ENCODE measurements at regions not wholly inside any gene's neighbourhood (a gene's known extent, or its start where the extent isn't known, plus 50 kb on each side); places are given as distances from the start of the nearest gene placed in this dataset.
"Not testable (repeated sequence)": the region's sequence is repeated elsewhere in the genome, so short reads cannot be mapped to it uniquely, and the experiment has no call there.

- DNase-seq, result no peak
Observed at GRCh38 chr12:131494741-131495524, 216.0 kb upstream of the SFSWAP start.

DNA sequence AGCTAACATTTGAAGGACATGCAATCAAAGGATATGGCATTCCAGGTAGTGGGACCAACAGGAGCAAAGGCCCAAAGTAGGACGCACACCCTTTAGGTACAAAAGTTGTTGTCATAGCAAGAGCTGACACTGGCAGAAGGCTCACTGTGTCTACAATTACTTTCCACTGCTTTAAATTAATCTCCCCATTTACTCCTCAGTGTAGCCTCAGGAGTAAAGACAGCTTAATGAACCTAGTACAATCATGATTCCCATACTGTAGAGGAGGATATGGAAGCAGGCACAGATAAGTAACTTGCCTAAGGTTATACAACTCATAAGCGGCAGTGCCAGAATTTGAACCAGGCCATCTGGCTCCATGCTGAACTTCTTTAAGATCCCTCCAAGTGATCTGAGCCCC is 212.9 kb upstream of the SFSWAP start:
- no peak for DNase-seq

DNA sequence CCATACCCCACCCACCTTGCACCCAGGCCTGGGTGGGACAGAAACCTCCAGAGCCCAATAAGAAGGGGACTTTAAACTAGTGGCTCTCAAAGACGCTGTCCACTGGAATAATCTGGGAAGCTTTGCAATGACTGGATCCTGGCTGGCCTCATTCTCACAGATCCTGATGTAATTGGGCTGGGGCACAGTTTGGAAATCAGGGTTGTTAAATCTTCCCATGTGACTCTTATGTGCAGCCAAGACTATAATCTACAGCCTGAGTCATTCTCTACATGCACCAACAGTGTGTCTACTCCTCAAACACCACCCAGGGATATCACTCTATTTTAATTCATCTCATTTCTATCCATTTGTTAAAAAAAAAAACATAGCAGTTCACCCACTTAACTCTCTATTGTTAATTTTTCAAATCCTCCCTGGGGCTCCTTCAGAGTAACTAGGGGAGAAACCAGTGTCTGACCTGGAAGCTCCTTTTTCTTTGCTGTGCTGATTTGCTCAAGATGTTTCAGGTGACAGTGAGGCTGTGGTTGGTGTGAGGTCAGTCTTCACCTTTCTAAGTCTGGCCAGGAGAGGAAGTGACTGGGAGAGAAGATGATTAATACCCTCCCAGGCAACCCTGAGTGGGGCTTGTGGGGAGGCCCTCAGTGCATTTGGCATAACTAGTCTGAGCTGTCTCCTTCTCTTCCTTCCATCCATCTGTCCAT is 211.6 kb upstream of the SFSWAP start:
- no peak for DNase-seq

DNA sequence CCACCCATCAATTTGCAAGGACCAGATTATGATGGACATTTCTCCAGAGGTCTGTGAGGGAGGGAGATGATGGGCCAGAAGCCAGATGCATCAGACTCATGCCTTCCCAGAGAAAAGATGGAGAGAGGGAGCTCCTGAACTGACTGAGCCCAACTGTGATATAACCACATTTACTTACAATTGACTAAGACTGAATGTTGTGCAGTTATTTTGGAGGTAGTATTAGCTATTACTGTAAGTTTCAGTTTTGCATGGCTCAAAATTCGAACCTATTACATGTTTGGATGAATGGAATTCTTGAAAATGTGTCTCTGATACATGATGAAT is 211.1 kb upstream of the SFSWAP start:
- DNase-seq, result no peak

DNA sequence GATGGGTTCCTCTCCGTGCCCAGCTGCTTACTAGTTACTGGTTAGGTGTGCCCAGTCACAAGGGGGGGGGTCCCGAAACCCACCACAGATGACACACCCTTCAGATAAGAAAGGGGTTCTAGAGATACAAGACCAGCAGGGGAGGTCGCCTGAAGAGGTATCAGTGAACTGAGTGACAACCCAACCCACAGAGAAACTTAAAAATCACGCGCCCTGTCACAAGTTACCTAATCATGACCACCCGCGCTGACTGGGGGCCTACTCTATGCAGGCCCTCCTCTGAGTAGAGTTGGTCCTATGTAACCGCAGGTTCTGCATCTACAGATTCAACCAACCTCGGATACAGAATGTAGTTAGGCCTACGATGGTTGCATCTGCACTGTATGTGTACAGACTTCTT is 210.3 kb upstream of the SFSWAP start:
- DNase-seq, result no peak

DNA sequence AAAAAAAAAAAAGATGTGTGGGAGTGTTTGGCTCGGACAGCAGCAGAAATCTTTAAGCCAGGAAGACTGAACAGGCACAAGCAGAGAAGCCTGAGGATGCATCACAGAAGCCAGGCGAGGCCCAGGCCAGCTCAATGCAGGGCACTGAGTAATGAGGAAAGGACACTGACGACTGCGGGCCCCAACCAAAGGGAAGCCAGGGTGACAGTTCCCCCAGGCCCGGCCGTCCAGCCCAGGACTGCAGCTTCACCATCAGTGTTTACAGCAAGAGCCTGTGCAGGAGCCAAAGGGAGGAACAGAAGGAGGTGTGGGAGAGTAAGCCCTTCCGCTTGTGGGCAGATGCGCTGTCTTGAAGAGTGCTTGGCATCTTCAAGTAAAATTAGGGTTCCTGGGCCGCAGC is 205.3 kb upstream of the SFSWAP start:
- no peak for DNase-seq

DNA sequence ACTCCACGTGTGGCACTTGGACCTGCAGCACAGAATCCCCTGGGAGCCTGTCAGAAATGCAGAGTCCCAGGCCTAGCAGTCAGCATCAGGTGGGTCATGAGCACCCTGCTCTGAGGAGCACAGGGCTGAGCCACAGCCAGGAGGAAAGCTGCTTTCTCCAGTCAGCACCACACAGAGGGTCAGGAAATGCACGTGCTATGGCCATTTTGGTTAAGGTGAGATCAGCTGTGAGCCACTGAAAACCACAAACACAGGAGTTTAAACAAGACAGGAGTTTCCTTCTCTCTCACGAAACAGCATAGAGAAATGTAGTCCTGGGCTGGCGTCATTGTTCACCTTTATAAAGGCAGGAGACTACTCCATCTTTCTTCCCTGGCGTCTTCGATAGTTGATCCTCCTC is 204.5 kb upstream of the SFSWAP start:
- DNase-seq, result no peak

GRCh38 chr12:131507094-131507493 is 203.8 kb upstream of the SFSWAP start:
- no peak for DNase-seq

DNA sequence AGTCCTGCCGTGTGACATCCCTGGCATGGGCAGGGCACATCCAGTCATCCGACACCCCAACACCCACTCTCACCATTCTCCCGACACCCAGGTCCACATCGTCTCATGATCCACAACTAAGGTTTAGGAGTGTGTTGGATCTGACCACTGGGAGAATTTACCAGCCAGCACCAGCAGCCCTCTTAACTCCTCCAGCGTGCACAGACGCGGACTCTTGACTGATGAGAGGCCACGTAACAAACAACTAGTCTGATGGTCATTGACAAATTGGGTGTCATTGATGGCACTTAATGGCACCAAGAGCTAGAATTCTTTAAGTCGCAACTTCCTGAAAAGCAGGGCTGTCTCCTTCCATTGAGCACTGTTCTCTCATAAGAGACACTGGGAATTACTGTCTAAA is 203.0 kb upstream of the SFSWAP start:
- DNase-seq, result no peak

DNA sequence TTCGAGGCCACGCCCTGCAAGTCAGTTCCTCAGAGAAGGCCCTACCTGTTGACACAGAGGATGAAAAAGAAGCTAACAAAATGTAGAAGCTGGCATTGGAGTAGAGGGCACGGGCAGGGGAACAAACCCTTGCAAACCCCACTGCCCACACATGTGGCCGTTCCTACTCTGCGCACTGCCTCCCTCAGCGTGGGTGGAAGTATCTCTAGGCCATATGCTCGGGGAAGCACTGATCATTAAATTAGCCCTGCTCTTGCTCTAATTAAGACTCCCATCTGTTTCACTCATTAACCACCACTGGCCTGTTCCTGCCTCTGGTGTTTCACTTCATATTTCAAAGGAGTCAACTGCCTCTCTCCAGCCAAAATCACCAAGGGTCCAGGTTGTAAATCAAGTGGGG is 201.2 kb upstream of the SFSWAP start:
- DNase-seq, result no peak

DNA sequence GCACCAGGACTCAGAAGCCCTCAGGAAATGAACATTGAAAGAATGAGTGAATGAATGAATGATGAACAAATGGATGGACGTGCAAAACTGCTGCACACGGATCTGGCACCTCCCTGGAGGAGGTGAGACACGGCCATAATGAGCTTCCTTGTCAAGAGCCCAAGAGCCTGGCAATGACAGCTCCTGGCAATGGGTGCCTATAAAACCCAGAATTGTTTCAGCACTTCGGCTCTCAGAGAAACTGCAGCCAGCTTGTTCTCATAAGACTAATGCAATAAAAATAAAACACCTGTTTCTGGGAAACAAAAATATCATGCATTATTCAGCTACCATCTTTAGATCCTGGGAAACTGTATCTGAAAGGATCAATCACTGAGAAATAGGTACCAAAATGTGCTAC is 200.5 kb upstream of the SFSWAP start:
- no peak for DNase-seq

DNA sequence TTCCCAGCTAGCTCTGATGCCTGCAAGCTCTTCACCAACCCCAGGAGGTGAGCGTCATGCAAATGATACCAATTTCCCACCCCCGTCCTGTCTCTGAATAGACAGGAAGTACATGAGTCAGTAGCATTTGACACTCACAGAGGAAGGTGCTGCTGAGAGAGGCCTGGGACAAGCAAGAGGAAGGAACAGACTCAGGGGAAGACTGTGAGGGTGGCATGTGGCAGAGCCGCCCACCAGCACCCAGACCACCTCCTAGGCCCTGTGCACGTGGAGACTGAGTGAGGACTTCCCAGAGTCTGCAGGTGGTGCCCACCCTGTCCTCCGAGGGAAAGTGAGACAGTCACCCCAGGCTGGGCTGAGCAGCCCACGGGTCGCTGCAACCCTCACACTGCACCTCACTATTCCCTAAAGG is 199.5 kb upstream of the SFSWAP start:
- DNase-seq, result peak; percentile 33

DNA sequence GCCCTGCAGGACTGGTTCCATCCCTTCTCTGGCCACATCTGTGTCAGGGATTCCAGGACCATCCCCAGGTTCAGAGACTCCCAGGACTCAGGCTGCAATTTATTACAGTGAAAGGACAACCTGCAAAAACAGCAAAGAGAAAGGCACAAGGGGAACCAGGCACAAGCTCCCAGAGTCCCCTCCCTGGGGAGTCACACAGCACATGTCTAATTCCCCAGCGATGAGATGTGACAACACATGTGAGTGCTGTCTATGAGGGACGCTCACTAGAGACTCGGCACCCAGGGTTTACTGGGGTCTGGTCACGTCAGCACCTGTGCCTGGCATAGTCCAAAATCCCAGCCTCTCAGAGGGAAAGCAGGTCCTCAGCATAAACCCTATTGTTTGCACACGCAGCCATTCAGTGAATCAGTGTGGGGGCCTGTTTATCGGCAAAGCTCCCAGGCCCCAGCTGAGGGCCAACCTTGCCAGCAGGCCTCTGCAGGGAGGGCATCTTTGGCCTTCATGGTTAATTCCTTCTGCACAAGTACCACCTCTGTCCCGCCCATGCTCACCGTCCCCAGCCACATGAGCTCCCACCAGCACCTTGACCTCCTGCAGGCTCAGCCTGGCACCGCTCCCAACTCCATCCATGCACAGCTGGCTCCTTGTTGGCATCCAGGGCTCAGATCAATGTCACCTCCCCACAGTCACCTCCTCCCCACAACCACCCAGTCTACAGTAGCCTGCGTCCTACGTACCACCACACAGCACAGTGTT is 198.9 kb upstream of the SFSWAP start:
- DNase-seq, result no peak

- DNase-seq, result no peak
Observed at GRCh38 chr12:131513606-131514005, 197.3 kb upstream of the SFSWAP start.

GRCh38 chr12:131520553-131520952 is 190.3 kb upstream of the SFSWAP start:
- not testable (repeated sequence) for DNase-seq

DNA sequence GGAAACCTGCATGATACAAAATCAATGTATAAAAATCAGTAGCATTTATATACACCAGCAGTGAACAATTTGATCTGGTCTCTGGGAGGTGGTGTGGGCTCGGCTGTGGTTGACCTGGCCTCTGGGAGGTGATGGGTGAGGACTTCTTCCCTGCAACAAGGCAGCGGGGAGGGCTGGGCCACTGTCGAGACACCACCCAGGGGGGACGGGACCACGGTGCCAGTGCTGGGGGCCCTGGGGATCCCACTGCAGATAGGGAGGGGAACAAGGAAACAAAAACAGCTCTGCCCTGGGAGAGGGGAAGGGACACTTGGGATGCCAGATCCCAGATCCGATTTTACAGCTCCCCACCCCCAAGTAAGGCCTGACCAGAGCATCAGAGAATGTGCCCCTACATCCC is 189.6 kb upstream of the SFSWAP start:
- DNase-seq, result no peak

GRCh38 chr12:131525795-131526508 is 184.9 kb upstream of the SFSWAP start:
- no peak for DNase-seq

DNA sequence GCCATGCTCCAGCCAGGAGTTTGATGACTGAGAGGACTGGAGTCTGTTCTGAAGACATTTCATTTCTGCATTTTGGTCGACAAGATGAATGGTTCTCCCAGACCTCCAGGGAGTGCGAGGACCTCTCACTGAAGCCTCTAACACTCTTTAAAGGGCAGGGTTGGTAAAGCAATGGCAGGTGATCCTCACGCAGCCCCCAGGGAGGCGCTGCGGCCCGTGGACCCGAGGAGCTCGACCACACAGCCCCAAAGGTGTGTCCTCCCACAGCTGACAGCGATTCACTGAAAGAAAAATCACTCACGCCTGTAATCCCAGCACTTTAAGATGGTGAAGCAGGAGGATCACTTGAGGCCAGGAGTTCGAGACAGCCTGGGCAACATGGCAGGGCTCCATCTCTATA is 183.8 kb upstream of the SFSWAP start:
- no peak for DNase-seq

DNA sequence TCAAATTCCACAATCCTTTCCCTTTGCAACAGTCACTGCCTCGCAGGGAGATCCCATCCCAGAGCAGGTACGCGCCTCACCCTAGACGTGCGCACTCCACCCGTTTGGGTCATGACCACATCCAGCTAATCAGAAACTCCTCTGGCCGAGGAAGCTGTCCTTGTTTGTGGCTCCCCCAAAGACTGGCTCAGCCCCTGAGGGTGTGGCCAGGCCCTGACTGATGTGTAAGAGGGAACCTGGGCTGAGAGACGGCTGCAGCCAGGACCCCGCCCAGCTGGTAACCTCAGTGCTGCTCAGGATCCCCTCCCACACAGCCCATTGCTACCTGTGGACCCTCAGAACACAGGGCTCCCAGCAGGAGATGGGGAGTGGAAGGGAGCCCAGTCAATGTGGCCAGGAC is 183.2 kb upstream of the SFSWAP start:
- no peak for DNase-seq

DNA sequence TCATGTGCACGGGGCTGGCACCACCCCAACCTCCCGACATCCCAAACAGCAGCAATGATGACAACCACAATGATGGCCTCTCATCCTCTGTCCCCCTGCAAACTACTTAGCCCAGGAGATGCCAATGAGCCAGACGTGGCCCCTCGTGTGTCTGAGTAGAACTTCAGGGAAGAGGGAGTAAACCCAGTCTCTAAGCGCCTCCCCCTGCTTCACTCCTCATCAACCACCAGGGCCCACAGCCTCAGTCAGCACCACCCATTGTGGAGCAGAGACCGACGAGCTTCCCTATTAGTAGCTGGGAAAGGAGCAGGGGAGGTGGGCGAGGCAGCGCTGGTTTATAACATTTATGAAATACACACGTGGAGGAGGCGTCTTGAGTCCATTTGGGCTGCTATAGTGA is 182.7 kb upstream of the SFSWAP start:
- DNase-seq, result no peak

GRCh38 chr12:131528667-131529066 is 182.2 kb upstream of the SFSWAP start:
- no peak for DNase-seq

DNA sequence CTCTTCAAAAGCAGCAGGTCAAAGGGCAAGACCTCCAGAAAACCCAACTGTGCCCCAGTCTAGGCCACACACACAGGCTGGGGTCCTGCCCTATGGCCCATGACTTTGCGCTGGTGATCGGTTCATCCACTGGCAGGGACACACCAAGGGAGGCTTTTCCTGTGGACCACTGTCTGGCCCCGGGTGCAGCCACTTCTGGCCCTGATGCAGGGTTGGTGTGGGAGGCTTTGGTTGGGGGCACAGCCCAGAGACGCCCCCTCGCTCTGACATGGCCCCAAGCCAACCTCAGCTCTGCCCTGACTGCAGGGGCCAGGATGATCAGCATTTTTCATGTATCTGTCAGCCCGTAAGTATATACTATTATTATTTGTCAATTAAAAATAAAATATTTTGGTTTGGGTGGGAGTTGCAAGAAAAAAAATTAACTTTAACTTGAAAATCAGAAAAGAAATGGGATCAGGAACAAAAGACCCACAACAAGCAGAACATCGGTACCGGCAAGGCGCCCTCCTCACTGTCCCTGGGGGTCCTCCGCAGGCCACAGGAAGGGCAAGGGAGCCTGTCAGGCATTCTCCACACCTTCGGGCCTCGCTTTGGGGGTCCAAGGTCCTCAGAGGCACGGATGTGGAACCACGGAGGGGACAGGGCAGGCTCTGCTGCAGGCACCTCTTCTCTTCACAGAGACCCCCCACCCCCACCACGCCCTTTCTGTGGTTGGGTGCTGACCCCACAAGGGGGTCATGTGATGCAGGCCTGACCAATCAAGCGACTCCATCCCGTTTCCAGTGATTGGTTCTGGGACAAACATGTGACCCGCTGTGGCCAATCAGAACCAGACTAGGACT is 181.5 kb upstream of the SFSWAP start:
- no peak for DNase-seq

- DNase-seq, result no peak
Observed at GRCh38 chr12:131530041-131530332, 180.9 kb upstream of the SFSWAP start.

All from CD4-positive, alpha-beta T cell treated with Interferon gamma for 1 hour (primary cell).